ENCODE measurements at regions not wholly inside any gene's neighbourhood (a gene's known extent, or its start where the extent isn't known, plus 50 kb on each side); places are given as distances from the start of the nearest gene placed in this dataset.

DNA sequence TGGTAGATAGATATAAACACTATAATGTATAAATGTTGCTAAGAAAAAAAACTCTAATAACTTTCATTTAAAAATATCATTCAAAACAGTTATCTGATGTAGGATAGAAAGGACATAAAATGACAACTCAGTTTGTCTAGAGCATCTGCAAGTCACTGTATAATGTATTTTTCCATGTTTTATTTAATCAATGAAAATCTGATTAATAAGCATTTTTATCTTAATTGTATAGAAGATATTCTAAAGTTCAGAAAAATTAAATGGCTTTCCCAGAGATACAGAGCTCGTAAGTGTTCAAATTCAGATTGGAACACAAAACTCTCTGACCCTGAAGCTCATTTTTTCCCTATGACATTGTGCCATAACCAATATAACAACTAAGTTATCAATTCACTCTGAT, 295.9 kb upstream of the DCN start:
- TF ChIP-seq, protein P1, sequence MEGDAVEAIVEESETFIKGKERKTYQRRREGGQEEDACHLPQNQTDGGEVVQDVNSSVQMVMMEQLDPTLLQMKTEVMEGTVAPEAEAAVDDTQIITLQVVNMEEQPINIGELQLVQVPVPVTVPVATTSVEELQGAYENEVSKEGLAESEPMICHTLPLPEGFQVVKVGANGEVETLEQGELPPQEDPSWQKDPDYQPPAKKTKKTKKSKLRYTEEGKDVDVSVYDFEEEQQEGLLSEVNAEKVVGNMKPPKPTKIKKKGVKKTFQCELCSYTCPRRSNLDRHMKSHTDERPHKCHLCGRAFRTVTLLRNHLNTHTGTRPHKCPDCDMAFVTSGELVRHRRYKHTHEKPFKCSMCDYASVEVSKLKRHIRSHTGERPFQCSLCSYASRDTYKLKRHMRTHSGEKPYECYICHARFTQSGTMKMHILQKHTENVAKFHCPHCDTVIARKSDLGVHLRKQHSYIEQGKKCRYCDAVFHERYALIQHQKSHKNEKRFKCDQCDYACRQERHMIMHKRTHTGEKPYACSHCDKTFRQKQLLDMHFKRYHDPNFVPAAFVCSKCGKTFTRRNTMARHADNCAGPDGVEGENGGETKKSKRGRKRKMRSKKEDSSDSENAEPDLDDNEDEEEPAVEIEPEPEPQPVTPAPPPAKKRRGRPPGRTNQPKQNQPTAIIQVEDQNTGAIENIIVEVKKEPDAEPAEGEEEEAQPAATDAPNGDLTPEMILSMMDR (IDR thresholded peaks at IDR 0.05), result no peak
- no peak for TF ChIP-seq EZH2 (IDR thresholded peaks at IDR 0.05; ENCODE audit: borderline replicate concordance, insufficient read depth, low read depth, low read length, poor library complexity, severe bottlenecking)
